ENCODE measurements at regions not wholly inside any gene's neighbourhood (a gene's known extent, or its start where the extent isn't known, plus 50 kb on each side); places are given as distances from the start of the nearest gene placed in this dataset.

DNA sequence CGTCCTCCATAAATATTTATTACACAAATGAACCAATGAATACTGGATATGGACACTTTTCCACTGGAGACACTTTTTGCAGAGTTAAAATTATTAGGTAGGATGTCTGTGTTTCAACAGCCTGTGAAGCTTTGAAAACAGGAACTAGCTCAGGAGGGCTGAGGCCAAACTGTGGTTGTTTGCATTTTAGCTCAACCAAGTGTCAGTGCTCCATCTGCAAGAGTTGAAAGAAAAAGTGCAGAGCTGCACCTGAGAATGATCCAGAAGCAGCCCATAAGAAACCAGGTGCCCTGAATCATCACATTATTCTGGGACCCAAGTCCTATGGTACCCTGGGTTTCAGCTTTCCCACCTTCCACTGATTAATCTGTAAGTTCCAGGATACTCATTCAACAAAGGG is 180.4 kb downstream of the TRIB2 start:
- Histone ChIP-seq H3K9ac (ENCODE audit: low read length) (no peak overlapping the region), H3K4me2 (ENCODE audit: low read depth, low read length) (no peak overlapping the region), H3K4me3 (ENCODE audit: low read length) (no peak overlapping the region), H3K9me3 (replicated peaks; ENCODE audit: insufficient read depth, low read length) (no peaks in the 10 kb centered on the region), H3K9me2 (replicated peaks; ENCODE audit: insufficient read depth, low read length) (no peaks in the 10 kb centered on the region), H3K27ac (ENCODE audit: low read length) (no peak overlapping the region), H3K79me2 (ENCODE audit: low read length) (no peaks in the 10 kb centered on the region), H3K4me1 (ENCODE audit: low read length) (no peaks in the 10 kb centered on the region), H2AFZ (ENCODE audit: low read length) (no peak overlapping the region), H3K36me3 (replicated peaks; ENCODE audit: insufficient read depth, low read length) (no peaks in the 10 kb centered on the region), H3F3A (ENCODE audit: insufficient read depth, low read length) (no peaks in the 10 kb centered on the region), H3K27me3 (replicated peaks; ENCODE audit: insufficient read depth, low read length) (no peaks in the 10 kb centered on the region), H4K20me1 (ENCODE audit: insufficient read depth, low read length) (no peaks in the 10 kb centered on the region)
- DNase-seq: peak; percentile 37
- TF ChIP-seq EZH2phosphoT487 (IDR thresholded peaks at IDR 0.05; ENCODE audit: low read length) (no peak), EZH2 (optimal IDR thresholded peaks at IDR 0.05; ENCODE audit: low read depth, low read length) (no peak)
- TF ChIP-seq, protein P1, sequence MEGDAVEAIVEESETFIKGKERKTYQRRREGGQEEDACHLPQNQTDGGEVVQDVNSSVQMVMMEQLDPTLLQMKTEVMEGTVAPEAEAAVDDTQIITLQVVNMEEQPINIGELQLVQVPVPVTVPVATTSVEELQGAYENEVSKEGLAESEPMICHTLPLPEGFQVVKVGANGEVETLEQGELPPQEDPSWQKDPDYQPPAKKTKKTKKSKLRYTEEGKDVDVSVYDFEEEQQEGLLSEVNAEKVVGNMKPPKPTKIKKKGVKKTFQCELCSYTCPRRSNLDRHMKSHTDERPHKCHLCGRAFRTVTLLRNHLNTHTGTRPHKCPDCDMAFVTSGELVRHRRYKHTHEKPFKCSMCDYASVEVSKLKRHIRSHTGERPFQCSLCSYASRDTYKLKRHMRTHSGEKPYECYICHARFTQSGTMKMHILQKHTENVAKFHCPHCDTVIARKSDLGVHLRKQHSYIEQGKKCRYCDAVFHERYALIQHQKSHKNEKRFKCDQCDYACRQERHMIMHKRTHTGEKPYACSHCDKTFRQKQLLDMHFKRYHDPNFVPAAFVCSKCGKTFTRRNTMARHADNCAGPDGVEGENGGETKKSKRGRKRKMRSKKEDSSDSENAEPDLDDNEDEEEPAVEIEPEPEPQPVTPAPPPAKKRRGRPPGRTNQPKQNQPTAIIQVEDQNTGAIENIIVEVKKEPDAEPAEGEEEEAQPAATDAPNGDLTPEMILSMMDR (IDR thresholded peaks at IDR 0.05; ENCODE audit: low read length): no peak

DNA sequence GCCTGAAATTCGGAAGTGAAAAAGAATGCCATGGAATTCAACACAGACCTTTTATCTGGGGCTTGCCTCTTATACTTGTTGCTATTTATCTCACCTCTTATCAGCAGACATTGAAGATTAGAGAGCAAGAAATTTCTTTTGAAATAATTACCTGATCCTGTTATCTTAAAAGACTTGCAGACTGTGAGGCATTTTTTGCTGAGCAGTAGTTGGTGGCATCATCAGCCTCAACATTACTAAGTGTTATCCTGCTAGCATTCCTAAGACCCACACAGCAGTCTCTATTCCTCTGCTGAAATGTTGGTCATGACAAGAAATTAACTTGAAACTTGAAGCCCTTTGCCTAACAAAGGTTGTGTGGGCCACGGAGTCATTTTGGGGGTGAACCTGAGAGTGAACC is 186.5 kb downstream of the TRIB2 start:
- TF ChIP-seq, protein P1 (IDR thresholded peaks at IDR 0.05; ENCODE audit: low read length): no peak
- no peak for TF ChIP-seq EZH2phosphoT487 (IDR thresholded peaks at IDR 0.05; ENCODE audit: low read length)
- TF ChIP-seq EZH2 (optimal IDR thresholded peaks at IDR 0.05; ENCODE audit: low read depth, low read length): no peak
- Histone ChIP-seq H2AFZ (ENCODE audit: low read length) (no peak overlapping the region), H3K79me2 (ENCODE audit: low read length) (no peaks in the 10 kb centered on the region), H3K4me1 (ENCODE audit: low read length) (no peaks in the 10 kb centered on the region), H4K20me1 (ENCODE audit: insufficient read depth, low read length) (no peaks in the 10 kb centered on the region), H3K27me3 (replicated peaks; ENCODE audit: insufficient read depth, low read length) (no peaks in the 10 kb centered on the region), H3K9ac (ENCODE audit: low read length) (no peak overlapping the region), H3K9me3 (replicated peaks; ENCODE audit: insufficient read depth, low read length) (no peaks in the 10 kb centered on the region), H3K4me3 (ENCODE audit: low read length) (no peak overlapping the region), H3K4me2 (ENCODE audit: low read depth, low read length) (no peak overlapping the region), H3K9me2 (replicated peaks; ENCODE audit: insufficient read depth, low read length) (no peaks in the 10 kb centered on the region), H3K36me3 (replicated peaks; ENCODE audit: insufficient read depth, low read length) (no peaks in the 10 kb centered on the region), H3K27ac (ENCODE audit: low read length) (no peak overlapping the region), H3F3A (ENCODE audit: insufficient read depth, low read length) (no peaks in the 10 kb centered on the region)
- DNase-seq: no peak

DNA sequence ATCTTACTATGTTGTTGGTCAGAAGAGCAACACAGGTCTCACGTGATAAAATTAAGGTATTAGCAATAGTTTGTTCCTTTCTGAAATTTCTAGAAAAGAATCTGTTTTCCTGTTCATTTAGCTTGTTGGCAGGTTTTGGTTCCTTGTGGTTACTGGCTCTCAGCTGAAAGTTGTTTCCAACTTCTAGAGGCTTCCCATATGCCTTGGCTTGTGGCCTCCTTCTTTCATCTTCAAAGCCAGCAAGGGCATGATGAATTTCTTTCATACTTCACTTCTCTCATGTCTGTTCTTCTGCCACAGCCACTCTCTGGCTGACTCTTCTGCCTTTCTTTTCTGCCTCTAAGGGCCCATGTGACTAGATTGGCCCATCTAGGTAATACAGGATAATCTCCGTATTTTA is 193.7 kb downstream of the TRIB2 start:
- Histone ChIP-seq H4K20me1 (ENCODE audit: insufficient read depth, low read length) (no peaks in the 10 kb centered on the region), H3K27me3 (replicated peaks; ENCODE audit: insufficient read depth, low read length) (no peaks in the 10 kb centered on the region), H3K4me1 (ENCODE audit: low read length) (no peaks in the 10 kb centered on the region), H3K9me3 (replicated peaks; ENCODE audit: insufficient read depth, low read length) (no peaks in the 10 kb centered on the region), H3K4me3 (ENCODE audit: low read length) (no peak overlapping the region), H3F3A (ENCODE audit: insufficient read depth, low read length) (no peaks in the 10 kb centered on the region), H2AFZ (ENCODE audit: low read length) (no peak overlapping the region), H3K4me2 (ENCODE audit: low read depth, low read length) (no peak overlapping the region), H3K27ac (ENCODE audit: low read length) (no peak overlapping the region), H3K79me2 (ENCODE audit: low read length) (no peaks in the 10 kb centered on the region), H3K9me2 (replicated peaks; ENCODE audit: insufficient read depth, low read length) (no peaks in the 10 kb centered on the region), H3K36me3 (replicated peaks; ENCODE audit: insufficient read depth, low read length) (no peaks in the 10 kb centered on the region), H3K9ac (ENCODE audit: low read length) (no peak overlapping the region)
- TF ChIP-seq EZH2 (optimal IDR thresholded peaks at IDR 0.05; ENCODE audit: low read depth, low read length) (no peak), EZH2phosphoT487 (IDR thresholded peaks at IDR 0.05; ENCODE audit: low read length) (no peak)
- TF ChIP-seq, protein P1 (IDR thresholded peaks at IDR 0.05; ENCODE audit: low read length): no peak
- DNase-seq: no peak
